Liver (tissue), 8 donors: ENCODE measurements at regions not wholly inside any gene's neighbourhood (a gene's known extent, or its start where the extent isn't known, plus 50 kb on each side); places are given as distances from the start of the nearest gene placed in this dataset.

Source experiments
- DNase-seq: peaks from one replicate; pipeline ENCODE4 v3.0.0-alpha.2; 2017; ENCODE audit warnings: low spot score
- H3K27ac ChIP-seq, 2 donors: one replicate each; pipeline ENCODE4 v1.7.0; 2013; ENCODE audit warnings: inconsistent platforms in 2 of 2, low read length in 2 of 2, control low read depth in 1 of 2, low read depth in 1 of 2, mild to moderate bottlenecking in 1 of 2
- H3K27me3 ChIP-seq, 4 donors: one replicate each; pipeline versions ENCODE4 v1.6.1 to v1.7.0; 2013; ENCODE audit warnings: low read length in 3 of 4, inconsistent platforms in 1 of 4, mild to moderate bottlenecking in 1 of 4, moderate library complexity in 1 of 4; ENCODE audit not compliant: control insufficient read depth in 4 of 4, insufficient read depth in 4 of 4
- H3K36me3 ChIP-seq, 4 donors: one replicate each; pipeline versions ENCODE4 v1.6.1 to v1.7.0; 2013; ENCODE audit warnings: low read length in 3 of 4, mild to moderate bottlenecking in 3 of 4, low read depth in 1 of 4, moderate library complexity in 1 of 4; ENCODE audit not compliant: control insufficient read depth in 4 of 4, insufficient read depth in 3 of 4
- H3K4me1 ChIP-seq, 4 donors: one replicate each; pipeline versions ENCODE4 v1.6.1 to v1.7.0; 2013; ENCODE audit warnings: low read length in 3 of 4, mild to moderate bottlenecking in 3 of 4, moderate library complexity in 1 of 4; ENCODE audit not compliant: control insufficient read depth in 4 of 4, insufficient read depth in 4 of 4
- H3K4me3 ChIP-seq, 3 donors: one replicate each; pipeline versions ENCODE4 v1.6.1 to v1.7.0; 2013; ENCODE audit warnings: low read length in 3 of 3, control low read depth in 1 of 3, low read depth in 1 of 3, mild to moderate bottlenecking in 1 of 3
- H3K9ac ChIP-seq, 2 donors: one replicate each; pipeline ENCODE4 v1.7.0; 2013; ENCODE audit warnings: low read length in 2 of 2, mild to moderate bottlenecking in 2 of 2, moderate library complexity in 2 of 2, control low read depth in 1 of 2, low read depth in 1 of 2
- H3K9me3 ChIP-seq, 4 donors: one replicate each; pipeline versions ENCODE4 v1.6.1 to v1.7.0; 2013; ENCODE audit warnings: low read length in 3 of 4; ENCODE audit not compliant: control insufficient read depth in 4 of 4
- CTCF ChIP-seq: fragments of 150-350 bp; IDR thresholded peaks from 2 replicates; pipeline ENCODE4 v1.5.1; 2017; ENCODE audit warnings: improper control_type of control experiment, low read depth, low read length; ENCODE audit not compliant: missing input control
- FOXA1 ChIP-seq: IDR thresholded peaks from 2 replicates; pipeline ENCODE4 v1.6.1; 2016; ENCODE audit warnings: antibody characterized with exemption
- FOXA2 ChIP-seq: IDR thresholded peaks from 2 replicates; pipeline ENCODE4 v1.6.1; 2016; ENCODE audit warnings: antibody characterized with exemption
- GABPA ChIP-seq, 2 donors: IDR thresholded peaks in 1 of 2; conservative IDR thresholded peaks in 1 of 2; 2 replicates each; pipeline ENCODE4 v1.6.1; 2016; ENCODE audit warnings: antibody characterized with exemption in 2 of 2, mild to moderate bottlenecking in 1 of 2, moderate library complexity in 1 of 2
- HNF4A ChIP-seq, 2 donors: conservative IDR thresholded peaks; 2 replicates each; pipeline ENCODE4 v1.6.1; 2016; ENCODE audit warnings: antibody characterized with exemption in 2 of 2, mild to moderate bottlenecking in 2 of 2
- JUND ChIP-seq, 2 donors: IDR thresholded peaks; 2 replicates each; pipeline ENCODE4 v1.6.1; 2016; ENCODE audit warnings: antibody characterized with exemption in 2 of 2
- NR2F2 ChIP-seq: IDR thresholded peaks from 2 replicates; pipeline ENCODE4 v1.6.1; 2016; ENCODE audit warnings: antibody characterized with exemption
- RAD21 ChIP-seq, 2 donors: IDR thresholded peaks; 2 replicates each; pipeline ENCODE4 v1.6.1; 2016; ENCODE audit warnings: antibody characterized with exemption in 2 of 2, mild to moderate bottlenecking in 2 of 2
- RXRA ChIP-seq, 2 donors: IDR thresholded peaks; 2 replicates each; pipeline ENCODE4 v1.6.1; 2017 to 2018; ENCODE audit warnings: antibody characterized with exemption in 2 of 2, mild to moderate bottlenecking in 1 of 2
- SP1 ChIP-seq: IDR thresholded peaks from 2 replicates; pipeline ENCODE4 v1.6.1; 2018; ENCODE audit warnings: antibody characterized with exemption, mild to moderate bottlenecking
- YY1 ChIP-seq: IDR thresholded peaks from 2 replicates; pipeline ENCODE4 v1.6.1; 2016; ENCODE audit warnings: antibody characterized with exemption, mild to moderate bottlenecking
- WGBS: extraction: QIAGEN DNeasy Blood & Tissue Kit; methylation state at CpG from one replicate; pipeline ENCODE4 v1.1.7; 2013; 5-methylcytosine and 5-hydroxymethylcytosine counted together
- TF ChIP-seq, protein P1 (sequence below): IDR thresholded peaks from 2 replicates; pipeline ENCODE4 v1.6.1; 2016; ENCODE audit warnings: antibody characterized with exemption, mild to moderate bottlenecking
- TF ChIP-seq, protein P2 (sequence below): IDR thresholded peaks from 2 replicates; pipeline ENCODE4 v1.6.1; 2016; ENCODE audit warnings: antibody characterized with exemption
- donor health status: healthy.
- donor health status: healthy.
- donor health status: healthy.
- donor health status: healthy.
- donor health status: healthy.

GRCh38 chr1:22268327-22268726 is 125.4 kb upstream of the WNT4 start:
- 69% methylated on average over 11 of the region's 11 CpGs for WGBS
- no peak overlapping the region for H3K27ac ChIP-seq
- H3K9me3 ChIP-seq, result no peaks in the 10 kb centered on the region
- no peak overlapping the region for H3K9ac ChIP-seq
- H3K36me3 ChIP-seq, result no peaks in the 10 kb centered on the region
- H3K4me3 ChIP-seq, result no peak overlapping the region
- no peak for DNase-seq
- peaks cover 4 to 11% (median 6%) of the 10 kb centered on the region in 4 donors for H3K27me3 ChIP-seq
- H3K4me1 ChIP-seq, result no peaks in the 10 kb centered on the region
- no peak for TF ChIP-seq JUND (IDR thresholded peaks at IDR 0.05)
- no peak for TF ChIP-seq FOXA1

- TF ChIP-seq FOXA1 (no peak), GABPA (IDR thresholded peaks at IDR 0.05 in 1 of 2, conservative IDR thresholded peaks at IDR 0.05 in 1 of 2) (no peak), RXRA (IDR thresholded peaks at IDR 0.05) (no peak), HNF4A (conservative IDR thresholded peaks at IDR 0.05) (no peak), NR2F2 (no peak), YY1 (no peak), CTCF (no peak), SP1 (no peak), FOXA2 (no peak), RAD21 (IDR thresholded peaks at IDR 0.05) (no peak)
- TF ChIP-seq, protein P1, sequence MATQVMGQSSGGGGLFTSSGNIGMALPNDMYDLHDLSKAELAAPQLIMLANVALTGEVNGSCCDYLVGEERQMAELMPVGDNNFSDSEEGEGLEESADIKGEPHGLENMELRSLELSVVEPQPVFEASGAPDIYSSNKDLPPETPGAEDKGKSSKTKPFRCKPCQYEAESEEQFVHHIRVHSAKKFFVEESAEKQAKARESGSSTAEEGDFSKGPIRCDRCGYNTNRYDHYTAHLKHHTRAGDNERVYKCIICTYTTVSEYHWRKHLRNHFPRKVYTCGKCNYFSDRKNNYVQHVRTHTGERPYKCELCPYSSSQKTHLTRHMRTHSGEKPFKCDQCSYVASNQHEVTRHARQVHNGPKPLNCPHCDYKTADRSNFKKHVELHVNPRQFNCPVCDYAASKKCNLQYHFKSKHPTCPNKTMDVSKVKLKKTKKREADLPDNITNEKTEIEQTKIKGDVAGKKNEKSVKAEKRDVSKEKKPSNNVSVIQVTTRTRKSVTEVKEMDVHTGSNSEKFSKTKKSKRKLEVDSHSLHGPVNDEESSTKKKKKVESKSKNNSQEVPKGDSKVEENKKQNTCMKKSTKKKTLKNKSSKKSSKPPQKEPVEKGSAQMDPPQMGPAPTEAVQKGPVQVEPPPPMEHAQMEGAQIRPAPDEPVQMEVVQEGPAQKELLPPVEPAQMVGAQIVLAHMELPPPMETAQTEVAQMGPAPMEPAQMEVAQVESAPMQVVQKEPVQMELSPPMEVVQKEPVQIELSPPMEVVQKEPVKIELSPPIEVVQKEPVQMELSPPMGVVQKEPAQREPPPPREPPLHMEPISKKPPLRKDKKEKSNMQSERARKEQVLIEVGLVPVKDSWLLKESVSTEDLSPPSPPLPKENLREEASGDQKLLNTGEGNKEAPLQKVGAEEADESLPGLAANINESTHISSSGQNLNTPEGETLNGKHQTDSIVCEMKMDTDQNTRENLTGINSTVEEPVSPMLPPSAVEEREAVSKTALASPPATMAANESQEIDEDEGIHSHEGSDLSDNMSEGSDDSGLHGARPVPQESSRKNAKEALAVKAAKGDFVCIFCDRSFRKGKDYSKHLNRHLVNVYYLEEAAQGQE, result no peak
- TF ChIP-seq, protein P2, sequence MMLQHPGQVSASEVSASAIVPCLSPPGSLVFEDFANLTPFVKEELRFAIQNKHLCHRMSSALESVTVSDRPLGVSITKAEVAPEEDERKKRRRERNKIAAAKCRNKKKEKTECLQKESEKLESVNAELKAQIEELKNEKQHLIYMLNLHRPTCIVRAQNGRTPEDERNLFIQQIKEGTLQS, result no peak
- Histone ChIP-seq H3K4me1 (no peaks in the 10 kb centered on the region), H3K36me3 (no peaks in the 10 kb centered on the region), H3K27me3 (peaks cover 0 to 10% (median 2%) of the 10 kb centered on the region in 4 donors), H3K4me3 (no peak overlapping the region), H3K9me3 (no peaks in the 10 kb centered on the region), H3K9ac (no peak overlapping the region), H3K27ac (no peak overlapping the region)
- no peak for DNase-seq
- WGBS, result 61% methylated on average over 8 of the region's 8 CpGs
These were observed 129.2 kb upstream of the WNT4 start for GRCh38 chr1:22271847-22272801.
